ENCODE measurements at regions not wholly inside any gene's neighbourhood (a gene's known extent, or its start where the extent isn't known, plus 50 kb on each side); places are given as distances from the start of the nearest gene placed in this dataset.

DNA sequence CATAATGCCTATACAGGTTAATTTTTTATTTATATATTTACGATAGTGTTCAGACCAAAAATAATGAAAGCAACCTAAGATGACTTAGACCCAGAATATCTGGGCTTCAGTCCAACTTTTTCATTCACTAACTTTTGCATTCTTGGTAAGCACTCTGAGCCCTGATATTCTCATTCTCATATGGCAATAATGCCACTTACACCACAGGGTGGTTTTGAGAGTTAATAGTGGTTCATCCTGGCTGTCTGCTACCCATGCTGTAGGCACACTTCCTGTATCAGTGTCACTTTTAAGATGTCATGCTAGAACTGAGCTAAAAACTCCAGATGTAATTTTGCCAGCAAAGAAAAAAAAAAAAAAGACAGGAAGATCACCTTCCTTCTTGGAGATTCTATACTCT lies 508.7 kb upstream of the FMR1 start:
- CTCF ChIA-PET = interaction anchor here (0.6 kb wide), 1 partner anchor 690 kb away, joined by 3 read pairs; no protein-coding TSS in a partner anchor
- H3K9me1 ChIP-seq (ENCODE audit: insufficient read depth, low read length) = no peaks in the 10 kb centered on the region
- no peak overlapping the region for H2BK120ac ChIP-seq (ENCODE audit: low read depth, low read length)
- no peaks in the 10 kb centered on the region for H3K36me3 ChIP-seq (ENCODE audit: control insufficient read depth, insufficient read depth, low read length)
- H3K27me3 ChIP-seq (ENCODE audit: control insufficient read depth, insufficient read depth, low read length) = no peaks in the 10 kb centered on the region
- peaks cover 3% of the 10 kb centered on the region; the same call in 1 of the 2 replicates for H3K9me3 ChIP-seq (ENCODE audit: control insufficient read depth, insufficient read depth, low read length)
- no peak overlapping the region for H3K23ac ChIP-seq (ENCODE audit: low read depth, low read length)
- no peak overlapping the region for H2BK5ac ChIP-seq (ENCODE audit: low read depth, low read length, poor library complexity, severe bottlenecking)
- H4K20me1 ChIP-seq (ENCODE audit: insufficient read depth, low read length) = no peaks in the 10 kb centered on the region
- WGBS, 2 experiments (ENCODE audit: extremely low coverage in 2 of 2, insufficient read length in 1 of 2) = no CpG with 5 or more reads among the region's 1 CpG
- no peak overlapping the region for H4K91ac ChIP-seq (ENCODE audit: insufficient read depth, low read depth, low read length)
- no peak overlapping the region for H4K5ac ChIP-seq (ENCODE audit: low read depth, low read length)
- H2AK5ac ChIP-seq (ENCODE audit: low read depth, low read length) = no peak overlapping the region
- H2AFZ ChIP-seq (replicated peaks; ENCODE audit: low read length, poor library complexity) = no peak overlapping the region
- H3K9ac ChIP-seq (ENCODE audit: low read depth, low read length) = no peak overlapping the region
- no peak overlapping the region for H3K18ac ChIP-seq (ENCODE audit: low read depth, low read length)
- no peak overlapping the region for H4K8ac ChIP-seq (ENCODE audit: low read depth in 2 of 2, low read length in 2 of 2)
- H2BK15ac ChIP-seq (ENCODE audit: low read depth, low read length) = no peak overlapping the region
- in situ Hi-C loops (cut with MboI; ENCODE audit: low sequenced_read_pairs) = no loop called here
- TF ChIP-seq MXI1 (IDR thresholded peaks at IDR 0.05; ENCODE audit: borderline replicate concordance, low read depth, low read length) = no peak
- no peak for TF ChIP-seq FOS (IDR thresholded peaks at IDR 0.05; ENCODE audit: low read depth, low read length)
- TF ChIP-seq ELK1 (IDR thresholded peaks at IDR 0.05; ENCODE audit: borderline replicate concordance, low read depth, low read length) = no peak
- TF ChIP-seq BHLHE40 (IDR thresholded peaks at IDR 0.05; ENCODE audit: low read depth, low read length) = no peak
- H3K4me3 ChIP-seq (ENCODE audit: insufficient read depth, low read depth, low read length) = no peak overlapping the region
- intact Hi-C loops (cut with micrococcal nuclease) = no loop called here
- ATAC-seq (ENCODE audit: low read depth) (no peak), DNase-seq (no peak)
- H3K4ac ChIP-seq (ENCODE audit: low read depth, low read length) = no peak overlapping the region
- no peak overlapping the region for H3K4me2 ChIP-seq (ENCODE audit: low read depth, low read length)
- H2AK9ac ChIP-seq (replicated peaks; ENCODE audit: low read depth, low read length, poor library complexity) = no peak overlapping the region
- no TSS peak for BruUV-seq (replicated peaks)
- H3K4me1 ChIP-seq (ENCODE audit: control insufficient read depth, insufficient read depth, low read length) = no peaks in the 10 kb centered on the region
- H3K27ac ChIP-seq (ENCODE audit: insufficient read depth, low read length) = no peak overlapping the region
- H3K14ac ChIP-seq (replicated peaks; ENCODE audit: low read depth, low read length) = no peak overlapping the region
- no peak overlapping the region for H2BK20ac ChIP-seq (ENCODE audit: low read depth, low read length)
- no peaks in the 10 kb centered on the region for H3K79me1 ChIP-seq (ENCODE audit: low read depth in 1 of 2, low read length in 2 of 2)
- no peak overlapping the region for H3K56ac ChIP-seq (ENCODE audit: extremely low read depth, insufficient read depth, low read length)
- dilution Hi-C loops (cut with HindIII; ENCODE audit: low sequenced_read_pairs, unreplicated experiment) = no loop called here
- POLR2A ChIA-PET (ENCODE audit: unreplicated experiment) = no interaction called here
